ENCODE measurements at regions not wholly inside any gene's neighbourhood (a gene's known extent, or its start where the extent isn't known, plus 50 kb on each side); places are given as distances from the start of the nearest gene placed in this dataset.

- Histone ChIP-seq H3K4me3 (ENCODE audit: low read depth, low read length, poor library complexity, severe bottlenecking) (no peak overlapping the region), H2AFZ (ENCODE audit: low read length) (no peak overlapping the region), H3K9me2 (ENCODE audit: insufficient read depth, low read length) (no peaks in the 10 kb centered on the region), H4K20me1 (ENCODE audit: insufficient read depth, low read length) (no peaks in the 10 kb centered on the region), H3K4me1 (ENCODE audit: insufficient read depth, low read length, poor library complexity, severe bottlenecking) (peaks cover 8% of the 10 kb centered on the region), H3K36me3 (ENCODE audit: insufficient read depth, low read length) (no peaks in the 10 kb centered on the region), H3K79me2 (ENCODE audit: insufficient read depth, low read depth, low read length) (no peaks in the 10 kb centered on the region), H3K4me2 (ENCODE audit: low read length) (no peak overlapping the region), H3K27ac (ENCODE audit: low read depth, low read length, poor library complexity, severe bottlenecking) (no peak overlapping the region), H3K9me3 (ENCODE audit: low read length) (no peaks in the 10 kb centered on the region)
- intact Hi-C loops (cut with micrococcal nuclease; ENCODE audit: unreplicated experiment), result no loop called here
- no TSS peak for BruUV-seq (replicated peaks)
- TF ChIP-seq EZH2phosphoT487 (IDR thresholded peaks at IDR 0.05; ENCODE audit: borderline replicate concordance, low read depth, low read length) (no peak), CTCF (conservative IDR thresholded peaks at IDR 0.05; ENCODE audit: low read length) (no peak)
- CTCF ChIA-PET (ENCODE audit: unreplicated experiment), result no interaction called here
- DNase-seq (ENCODE audit: low spot score), result no peak
- POLR2A ChIA-PET, result interaction anchor here (0.6 to 1.1 kb wide), 2 partner anchors 28 to 181 kb away, joined by 3 read pairs; no protein-coding TSS in a partner anchor
Observed at GRCh38 chr13:40161931-40162330, 504.5 kb downstream of the FOXO1 start.

GRCh38 chr13:40163066-40164000 lies 503.1 kb downstream of the FOXO1 start:
- POLR2A ChIA-PET, result interaction anchor here (0.8 kb wide), 1 partner anchor 10 kb away, joined by 3 read pairs; no protein-coding TSS in a partner anchor
- H3K4me2 ChIP-seq (ENCODE audit: low read length), result no peak overlapping the region

More at GRCh38 chr13:40163066-40164000, 503.1 kb downstream of the FOXO1 start:
- BruUV-seq (replicated peaks), result no TSS peak
- H3K4me3 ChIP-seq (ENCODE audit: low read depth, low read length, poor library complexity, severe bottlenecking), result no peak overlapping the region
- H3K27ac ChIP-seq (ENCODE audit: low read depth, low read length, poor library complexity, severe bottlenecking), result no peak overlapping the region
- no peaks in the 10 kb centered on the region for H3K9me2 ChIP-seq (ENCODE audit: insufficient read depth, low read length)
- CTCF ChIA-PET (ENCODE audit: unreplicated experiment), result no interaction called here
- no peaks in the 10 kb centered on the region for H3K79me2 ChIP-seq (ENCODE audit: insufficient read depth, low read depth, low read length)
- DNase-seq (ENCODE audit: low spot score), result no peak
- H2AFZ ChIP-seq (ENCODE audit: low read length), result no peak overlapping the region
- intact Hi-C loops (cut with micrococcal nuclease; ENCODE audit: unreplicated experiment), result no loop called here
- no peaks in the 10 kb centered on the region for H4K20me1 ChIP-seq (ENCODE audit: insufficient read depth, low read length)
- peaks cover 8% of the 10 kb centered on the region for H3K4me1 ChIP-seq (ENCODE audit: insufficient read depth, low read length, poor library complexity, severe bottlenecking)
- H3K36me3 ChIP-seq (ENCODE audit: insufficient read depth, low read length), result no peaks in the 10 kb centered on the region
- no peaks in the 10 kb centered on the region for H3K9me3 ChIP-seq (ENCODE audit: low read length)
- TF ChIP-seq CTCF (conservative IDR thresholded peaks at IDR 0.05; ENCODE audit: low read length) (no peak), EZH2phosphoT487 (IDR thresholded peaks at IDR 0.05; ENCODE audit: borderline replicate concordance, low read depth, low read length) (no peak)
